DND-41 (cell line): ENCODE measurements at regions not wholly inside any gene's neighbourhood (a gene's known extent, or its start where the extent isn't known, plus 50 kb on each side); places are given as distances from the start of the nearest gene placed in this dataset.

Source experiments
- ATAC-seq: fragments of 200-7000 bp; cut with Tn5 transposase; 3 replicates; pipeline ENCODE4 v1.9.1; 2021; ENCODE audit warnings: low read depth; ENCODE audit not compliant: insufficient read depth
- DNase-seq: peaks from one replicate; pipeline ENCODE4 v3.0.0-alpha.2; 2020
- H2AFZ ChIP-seq: 2 replicates; pipeline ENCODE4 v1.6.0; 2012; ENCODE audit warnings: low read depth, low read length
- H3K27ac ChIP-seq: 2 replicates; pipeline ENCODE4 v1.5.1; 2012; ENCODE audit warnings: low read length, inconsistent platforms
- H3K27me3 ChIP-seq: fragments of 200-600 bp; sonication (generic); 2 replicates; pipeline ENCODE4 v1.6.0; 2012; ENCODE audit warnings: low read length, mild to moderate bottlenecking, inconsistent platforms; ENCODE audit not compliant: insufficient read depth, poor library complexity
- H3K36me3 ChIP-seq: 2 replicates; pipeline ENCODE4 v1.5.1; 2012; ENCODE audit warnings: low read length, inconsistent platforms; ENCODE audit not compliant: insufficient read depth
- H3K4me1 ChIP-seq: 2 replicates; pipeline ENCODE4 v1.5.1; 2012; ENCODE audit warnings: mild to moderate bottlenecking, low read length; ENCODE audit not compliant: insufficient read depth
- H3K4me2 ChIP-seq: 2 replicates; pipeline ENCODE4 v1.6.0; 2012; ENCODE audit warnings: mild to moderate bottlenecking, moderate library complexity, low read length, inconsistent platforms; ENCODE audit not compliant: insufficient read depth
- H3K4me3 ChIP-seq, 2 experiments: fragments of 200-600 bp in 1 of 2; shearing (Covaris generic) in 1 of 2; 2 replicates each; pipeline ENCODE4 v1.5.1; 2012 to 2016; ENCODE audit warnings: inconsistent platforms in 2 of 2, low read length in 2 of 2, mild to moderate bottlenecking in 2 of 2, low read depth in 1 of 2, moderate library complexity in 1 of 2
- H3K79me2 ChIP-seq: 2 replicates; pipeline ENCODE4 v1.6.0; 2012; ENCODE audit warnings: low read length, inconsistent platforms; ENCODE audit not compliant: insufficient read depth
- H3K9ac ChIP-seq: 2 replicates; pipeline ENCODE4 v1.6.0; 2012; ENCODE audit warnings: low read depth, mild to moderate bottlenecking, inconsistent platforms, low read length, moderate library complexity
- H3K9me3 ChIP-seq: 2 replicates; pipeline ENCODE4 v1.5.1; 2012; ENCODE audit warnings: low read length, moderate library complexity, mild to moderate bottlenecking, inconsistent platforms; ENCODE audit not compliant: insufficient read depth, severe bottlenecking
- H4K20me1 ChIP-seq: 2 replicates; pipeline ENCODE4 v1.6.0; 2012; ENCODE audit warnings: low read length; ENCODE audit not compliant: insufficient read depth
- CTCF ChIP-seq: IDR thresholded peaks from 2 replicates; pipeline ENCODE4 v1.5.1; 2012; ENCODE audit warnings: borderline replicate concordance, low read length, moderate library complexity, mild to moderate bottlenecking; ENCODE audit not compliant: poor library complexity, severe bottlenecking; ENCODE audit errors: extremely low read depth
- EZH2 ChIP-seq: IDR thresholded peaks from 3 replicates; pipeline ENCODE4 v1.6.1; 2012; ENCODE audit warnings: borderline replicate concordance, low read depth, mild to moderate bottlenecking, moderate library complexity, low read length, inconsistent platforms; ENCODE audit not compliant: severe bottlenecking

GRCh38 chr10:93218386-93218785 is 144.7 kb downstream of the CYP26A1 start:
- Histone ChIP-seq H3K9ac (no peak overlapping the region), H3K9me3 (no peaks in the 10 kb centered on the region), H3K4me1 (no peaks in the 10 kb centered on the region), H3K79me2 (no peaks in the 10 kb centered on the region), H3K4me3 (no peak overlapping the region), H3K36me3 (no peaks in the 10 kb centered on the region), H4K20me1 (no peaks in the 10 kb centered on the region), H2AFZ (no peak overlapping the region), H3K4me2 (no peak overlapping the region), H3K27ac (no peak overlapping the region), H3K27me3 (peaks cover 8% of the 10 kb centered on the region)
- ATAC-seq = no peak
- TF ChIP-seq CTCF (no peak), EZH2 (no peak)
- no peak for DNase-seq

- Histone ChIP-seq H2AFZ (no peak overlapping the region), H4K20me1 (no peaks in the 10 kb centered on the region), H3K4me1 (no peaks in the 10 kb centered on the region), H3K4me2 (no peak overlapping the region), H3K36me3 (no peaks in the 10 kb centered on the region), H3K79me2 (no peaks in the 10 kb centered on the region), H3K9me3 (no peaks in the 10 kb centered on the region), H3K27ac (no peak overlapping the region), H3K27me3 (peaks cover 8% of the 10 kb centered on the region), H3K9ac (no peak overlapping the region), H3K4me3 (no peak overlapping the region)
- DNase-seq (no peak), ATAC-seq (no peak)
- no peak for TF ChIP-seq CTCF
- TF ChIP-seq EZH2 = no peak
Measured at GRCh38 chr10:93219347-93219746, 145.7 kb downstream of the CYP26A1 start.

GRCh38 chr10:93220296-93221170 is 146.8 kb downstream of the CYP26A1 start:
- no peaks in the 10 kb centered on the region for H3K79me2 ChIP-seq
- H4K20me1 ChIP-seq = no peaks in the 10 kb centered on the region
- no peak for TF ChIP-seq EZH2
- TF ChIP-seq CTCF = no peak
- ATAC-seq (no peak), DNase-seq (no peak)
- H3K9ac ChIP-seq = no peak overlapping the region
- no peak overlapping the region for H2AFZ ChIP-seq
- H3K4me1 ChIP-seq = no peaks in the 10 kb centered on the region
- H3K9me3 ChIP-seq = no peaks in the 10 kb centered on the region
- H3K4me2 ChIP-seq = no peak overlapping the region
- H3K27me3 ChIP-seq = peaks cover 4% of the 10 kb centered on the region
- no peaks in the 10 kb centered on the region for H3K36me3 ChIP-seq
- no peak overlapping the region for H3K4me3 ChIP-seq
- no peak overlapping the region for H3K27ac ChIP-seq
